WTC11 (cell line): ENCODE measurements at regions not wholly inside any gene's neighbourhood (a gene's known extent, or its start where the extent isn't known, plus 50 kb on each side); places are given as distances from the start of the nearest gene placed in this dataset.

Experiments used
- ATAC-seq: fragments of 200-7000 bp; cut with Tn5 transposase; 2 replicates; pipeline ENCODE4 v1.10.0; 2021; ENCODE audit warnings: mild to moderate bottlenecking, moderate library complexity
- CTCF ChIA-PET: fragments of 300-600 bp; sonication (Branson Sonifier 250); formaldehyde crosslinking; loops from one replicate; lab custom pipeline; 2021; ENCODE audit warnings: antibody characterized with exemption; lab: Charles Lee
- POLR2A ChIA-PET: fragments of 350-600 bp; sonication (Branson Sonifier 250); formaldehyde crosslinking; loops from one replicate; lab custom pipeline; 2021; ENCODE audit warnings: antibody characterized with exemption; lab: Charles Lee
- DNase-seq: peaks from one replicate; pipeline ENCODE4 v3.0.0; 2021; ENCODE audit warnings: low spot score
- H3K27ac Mint-ChIP-seq: 2 replicates; pipeline ENCODE4 v1.8.0; 2021; ENCODE audit warnings: mixed read lengths
- H3K27me3 Mint-ChIP-seq: 2 replicates; pipeline ENCODE4 v1.8.0; 2021; ENCODE audit warnings: low read depth, mild to moderate bottlenecking, moderate library complexity, mixed read lengths
- H3K36me3 Mint-ChIP-seq: 2 replicates; pipeline ENCODE4 v1.8.0; 2021; ENCODE audit warnings: mixed read lengths
- H3K4me1 Mint-ChIP-seq: 2 replicates; pipeline ENCODE4 v1.8.0; 2022; ENCODE audit warnings: mixed read lengths
- H3K4me3 Mint-ChIP-seq: 2 replicates; pipeline ENCODE4 v1.8.0; 2021; ENCODE audit warnings: mild to moderate bottlenecking, moderate library complexity, mixed read lengths
- H3K9me3 Mint-ChIP-seq: 2 replicates; pipeline ENCODE4 v1.8.0; 2021; ENCODE audit warnings: mixed read lengths
- CREM ChIP-seq: sonication (generic); formaldehyde crosslinking; IDR thresholded peaks from 2 replicates; pipeline ENCODE4 v1.8.1; 2022; ENCODE audit warnings: mild to moderate bottlenecking, missing genetic modification reagents, moderate library complexity
- EMX1 ChIP-seq: fragments of 250-450 bp; sonication (Bioruptor Pico); IDR thresholded peaks from 2 replicates; pipeline ENCODE4 v1.8.0; 2021; ENCODE audit warnings: mild to moderate bottlenecking
- FOXJ3 ChIP-seq: sonication (generic); formaldehyde crosslinking; IDR thresholded peaks from 2 replicates; pipeline ENCODE4 v1.9.0; 2021; ENCODE audit warnings: missing genetic modification reagents, mild to moderate bottlenecking, borderline replicate concordance
- NFATC4 ChIP-seq: fragments of 250-450 bp; sonication (Bioruptor Pico); IDR thresholded peaks from 2 replicates; pipeline ENCODE4 v1.9.0; 2021; ENCODE audit warnings: mild to moderate bottlenecking
- OVOL2 ChIP-seq: fragments of 250-450 bp; sonication (Bioruptor Pico); IDR thresholded peaks from 2 replicates; pipeline ENCODE4 v1.9.0; 2021; ENCODE audit warnings: mild to moderate bottlenecking, borderline replicate concordance
- SMAD3 ChIP-seq: sonication (generic); formaldehyde crosslinking; IDR thresholded peaks from 2 replicates; pipeline ENCODE4 v1.8.0; 2022; ENCODE audit warnings: missing genetic modification reagents, mild to moderate bottlenecking, borderline replicate concordance
- ZNF263 ChIP-seq: sonication (generic); formaldehyde crosslinking; IDR thresholded peaks from 2 replicates; pipeline ENCODE4 v1.8.1; 2022; ENCODE audit warnings: low read depth, mild to moderate bottlenecking, moderate library complexity, missing genetic modification reagents
- TF ChIP-seq, protein P1 (sequence below): fragments of 250-450 bp; sonication (Bioruptor Pico); IDR thresholded peaks from 2 replicates; pipeline ENCODE4 v1.9.0; 2021; ENCODE audit warnings: mild to moderate bottlenecking, borderline replicate concordance
- TF ChIP-seq, protein P2 (sequence below): fragments of 250-450 bp; sonication (Bioruptor Pico); IDR thresholded peaks from 2 replicates; pipeline ENCODE4 v1.9.0; 2021; ENCODE audit warnings: moderate library complexity, mild to moderate bottlenecking, inconsistent platforms, borderline replicate concordance
- TF ChIP-seq, protein P3 (sequence below): sonication (generic); formaldehyde crosslinking; IDR thresholded peaks from 2 replicates; pipeline ENCODE4 v1.8.1; 2022; ENCODE audit warnings: missing genetic modification reagents, borderline replicate concordance
- TF ChIP-seq, protein P4 (sequence below): sonication (generic); formaldehyde crosslinking; IDR thresholded peaks from 2 replicates; pipeline ENCODE4 v1.8.1; 2022; ENCODE audit warnings: low read depth, mild to moderate bottlenecking, moderate library complexity, missing genetic modification reagents, borderline replicate concordance
- TF ChIP-seq, protein P5 (sequence below): sonication (generic); formaldehyde crosslinking; IDR thresholded peaks from 2 replicates; pipeline ENCODE4 v1.8.1; 2023; ENCODE audit warnings: mild to moderate bottlenecking, missing genetic modification reagents

DNA sequence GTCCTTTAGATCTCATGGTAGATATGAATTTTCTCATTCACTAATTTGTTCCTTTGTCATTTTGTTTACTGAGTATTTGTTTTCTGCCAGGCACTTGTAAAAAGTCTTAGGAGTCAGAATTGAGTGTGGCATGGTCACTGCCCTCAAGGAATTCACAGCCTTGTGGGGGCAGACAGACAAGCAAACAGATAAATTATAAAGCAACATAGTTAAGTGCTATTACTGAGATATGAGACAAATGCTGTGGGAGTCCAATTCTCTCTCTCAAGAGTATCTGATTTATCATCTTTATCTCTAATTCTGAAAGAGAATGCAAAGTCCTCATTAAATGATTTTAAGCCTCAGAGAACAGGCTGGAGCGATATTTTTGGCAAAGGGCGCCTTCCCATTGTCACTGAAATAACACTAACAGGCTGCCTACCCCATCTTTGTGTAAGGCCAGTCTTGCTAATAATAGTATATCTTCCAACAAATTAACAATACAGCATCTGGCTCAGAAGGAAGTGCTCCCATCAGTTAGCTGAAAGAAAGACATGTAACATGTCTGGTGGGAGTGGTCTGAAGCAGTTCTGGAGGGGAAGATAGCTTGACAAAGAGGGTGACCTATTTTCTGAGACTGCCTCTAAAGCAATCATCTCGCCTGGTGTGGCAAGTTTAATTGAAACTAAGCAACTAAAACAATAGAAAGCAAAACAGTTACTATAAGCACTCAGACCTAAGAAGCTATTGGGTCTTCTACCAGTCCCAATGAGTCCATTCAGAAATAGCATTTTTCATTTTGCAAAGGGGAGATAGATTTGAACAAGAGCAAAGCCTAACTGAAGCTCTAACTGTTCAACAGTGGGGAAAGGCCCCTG, 61.5 kb upstream of the AMOT start (continued):
- TF ChIP-seq, protein P1, sequence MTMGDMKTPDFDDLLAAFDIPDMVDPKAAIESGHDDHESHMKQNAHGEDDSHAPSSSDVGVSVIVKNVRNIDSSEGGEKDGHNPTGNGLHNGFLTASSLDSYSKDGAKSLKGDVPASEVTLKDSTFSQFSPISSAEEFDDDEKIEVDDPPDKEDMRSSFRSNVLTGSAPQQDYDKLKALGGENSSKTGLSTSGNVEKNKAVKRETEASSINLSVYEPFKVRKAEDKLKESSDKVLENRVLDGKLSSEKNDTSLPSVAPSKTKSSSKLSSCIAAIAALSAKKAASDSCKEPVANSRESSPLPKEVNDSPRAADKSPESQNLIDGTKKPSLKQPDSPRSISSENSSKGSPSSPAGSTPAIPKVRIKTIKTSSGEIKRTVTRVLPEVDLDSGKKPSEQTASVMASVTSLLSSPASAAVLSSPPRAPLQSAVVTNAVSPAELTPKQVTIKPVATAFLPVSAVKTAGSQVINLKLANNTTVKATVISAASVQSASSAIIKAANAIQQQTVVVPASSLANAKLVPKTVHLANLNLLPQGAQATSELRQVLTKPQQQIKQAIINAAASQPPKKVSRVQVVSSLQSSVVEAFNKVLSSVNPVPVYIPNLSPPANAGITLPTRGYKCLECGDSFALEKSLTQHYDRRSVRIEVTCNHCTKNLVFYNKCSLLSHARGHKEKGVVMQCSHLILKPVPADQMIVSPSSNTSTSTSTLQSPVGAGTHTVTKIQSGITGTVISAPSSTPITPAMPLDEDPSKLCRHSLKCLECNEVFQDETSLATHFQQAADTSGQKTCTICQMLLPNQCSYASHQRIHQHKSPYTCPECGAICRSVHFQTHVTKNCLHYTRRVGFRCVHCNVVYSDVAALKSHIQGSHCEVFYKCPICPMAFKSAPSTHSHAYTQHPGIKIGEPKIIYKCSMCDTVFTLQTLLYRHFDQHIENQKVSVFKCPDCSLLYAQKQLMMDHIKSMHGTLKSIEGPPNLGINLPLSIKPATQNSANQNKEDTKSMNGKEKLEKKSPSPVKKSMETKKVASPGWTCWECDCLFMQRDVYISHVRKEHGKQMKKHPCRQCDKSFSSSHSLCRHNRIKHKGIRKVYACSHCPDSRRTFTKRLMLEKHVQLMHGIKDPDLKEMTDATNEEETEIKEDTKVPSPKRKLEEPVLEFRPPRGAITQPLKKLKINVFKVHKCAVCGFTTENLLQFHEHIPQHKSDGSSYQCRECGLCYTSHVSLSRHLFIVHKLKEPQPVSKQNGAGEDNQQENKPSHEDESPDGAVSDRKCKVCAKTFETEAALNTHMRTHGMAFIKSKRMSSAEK (CRISPR knock-in tag) = no peak
- TF ChIP-seq ZNF263 (CRISPR knock-in tag) = no peak
- no peak for TF ChIP-seq CREM (CRISPR knock-in tag)
- TF ChIP-seq, protein P2, sequence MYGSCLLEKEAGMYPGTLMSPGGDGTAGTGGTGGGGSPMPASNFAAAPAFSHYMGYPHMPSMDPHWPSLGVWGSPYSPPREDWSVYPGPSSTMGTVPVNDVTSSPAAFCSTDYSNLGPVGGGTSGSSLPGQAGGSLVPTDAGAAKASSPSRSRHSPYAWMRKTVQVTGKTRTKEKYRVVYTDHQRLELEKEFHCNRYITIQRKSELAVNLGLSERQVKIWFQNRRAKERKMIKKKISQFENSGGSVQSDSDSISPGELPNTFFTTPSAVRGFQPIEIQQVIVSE (CRISPR knock-in tag) = no peak
- TF ChIP-seq EMX1 (CRISPR knock-in tag) = no peak

DNA sequence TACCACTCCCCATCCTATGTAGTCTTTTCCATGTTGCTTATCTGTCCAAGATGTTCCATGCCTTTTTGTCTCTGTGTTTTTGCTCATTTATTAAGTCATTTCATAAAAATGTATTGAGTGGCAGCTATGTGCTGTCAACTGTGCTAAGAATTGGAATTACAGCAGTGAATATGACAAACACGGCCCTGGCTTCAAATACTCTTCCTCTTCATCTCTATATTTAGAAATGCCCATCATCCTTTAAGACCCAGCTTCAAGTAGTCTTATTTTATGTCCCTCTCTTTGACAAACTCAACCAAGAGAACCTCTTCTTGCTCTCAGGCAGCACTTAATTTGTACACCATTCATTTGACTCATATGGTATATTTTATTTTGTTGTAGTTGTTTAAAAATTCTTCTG, 55.4 kb upstream of the AMOT start:
- DNase-seq (no peak), ATAC-seq (no peak)
- TF ChIP-seq, protein P3, sequence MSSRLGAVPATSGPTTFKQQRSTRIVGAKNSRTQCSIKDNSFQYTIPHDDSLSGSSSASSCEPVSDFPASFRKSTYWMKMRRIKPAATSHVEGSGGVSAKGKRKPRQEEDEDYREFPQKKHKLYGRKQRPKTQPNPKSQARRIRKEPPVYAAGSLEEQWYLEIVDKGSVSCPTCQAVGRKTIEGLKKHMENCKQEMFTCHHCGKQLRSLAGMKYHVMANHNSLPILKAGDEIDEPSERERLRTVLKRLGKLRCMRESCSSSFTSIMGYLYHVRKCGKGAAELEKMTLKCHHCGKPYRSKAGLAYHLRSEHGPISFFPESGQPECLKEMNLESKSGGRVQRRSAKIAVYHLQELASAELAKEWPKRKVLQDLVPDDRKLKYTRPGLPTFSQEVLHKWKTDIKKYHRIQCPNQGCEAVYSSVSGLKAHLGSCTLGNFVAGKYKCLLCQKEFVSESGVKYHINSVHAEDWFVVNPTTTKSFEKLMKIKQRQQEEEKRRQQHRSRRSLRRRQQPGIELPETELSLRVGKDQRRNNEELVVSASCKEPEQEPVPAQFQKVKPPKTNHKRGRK (CRISPR knock-in tag) = no peak
- TF ChIP-seq, protein P4, sequence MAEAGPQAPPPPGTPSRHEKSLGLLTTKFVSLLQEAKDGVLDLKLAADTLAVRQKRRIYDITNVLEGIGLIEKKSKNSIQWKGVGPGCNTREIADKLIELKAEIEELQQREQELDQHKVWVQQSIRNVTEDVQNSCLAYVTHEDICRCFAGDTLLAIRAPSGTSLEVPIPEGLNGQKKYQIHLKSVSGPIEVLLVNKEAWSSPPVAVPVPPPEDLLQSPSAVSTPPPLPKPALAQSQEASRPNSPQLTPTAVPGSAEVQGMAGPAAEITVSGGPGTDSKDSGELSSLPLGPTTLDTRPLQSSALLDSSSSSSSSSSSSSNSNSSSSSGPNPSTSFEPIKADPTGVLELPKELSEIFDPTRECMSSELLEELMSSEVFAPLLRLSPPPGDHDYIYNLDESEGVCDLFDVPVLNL (CRISPR knock-in tag) = no peak
- no peak for TF ChIP-seq SMAD3
- TF ChIP-seq OVOL2 = no peak
- no peak for TF ChIP-seq NFATC4 (CRISPR knock-in tag)
- no peak for TF ChIP-seq FOXJ3 (CRISPR knock-in tag)
- TF ChIP-seq, protein P5, sequence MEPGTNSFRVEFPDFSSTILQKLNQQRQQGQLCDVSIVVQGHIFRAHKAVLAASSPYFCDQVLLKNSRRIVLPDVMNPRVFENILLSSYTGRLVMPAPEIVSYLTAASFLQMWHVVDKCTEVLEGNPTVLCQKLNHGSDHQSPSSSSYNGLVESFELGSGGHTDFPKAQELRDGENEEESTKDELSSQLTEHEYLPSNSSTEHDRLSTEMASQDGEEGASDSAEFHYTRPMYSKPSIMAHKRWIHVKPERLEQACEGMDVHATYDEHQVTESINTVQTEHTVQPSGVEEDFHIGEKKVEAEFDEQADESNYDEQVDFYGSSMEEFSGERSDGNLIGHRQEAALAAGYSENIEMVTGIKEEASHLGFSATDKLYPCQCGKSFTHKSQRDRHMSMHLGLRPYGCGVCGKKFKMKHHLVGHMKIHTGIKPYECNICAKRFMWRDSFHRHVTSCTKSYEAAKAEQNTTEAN (CRISPR knock-in tag) = no peak
- H3K27me3 Mint-ChIP-seq = no peaks in the 10 kb centered on the region
- no peaks in the 10 kb centered on the region for H3K4me1 Mint-ChIP-seq
- CTCF ChIA-PET = no interaction called here
- H3K36me3 Mint-ChIP-seq = no peaks in the 10 kb centered on the region
- POLR2A ChIA-PET = no interaction called here
- no peak overlapping the region for H3K27ac Mint-ChIP-seq
- no peak overlapping the region for H3K4me3 Mint-ChIP-seq
- H3K9me3 Mint-ChIP-seq = no peaks in the 10 kb centered on the region
